HG02610 (cell line): ENCODE measurements at regions not wholly inside any gene's neighbourhood (a gene's known extent, or its start where the extent isn't known, plus 50 kb on each side); places are given as distances from the start of the nearest gene placed in this dataset.

ENCODE experiments used
- ATAC-seq: cut with Tn5 transposase; IDR thresholded peaks from one replicate; pipeline ENCODE4 v1.9.1; 2021; ENCODE audit warnings: mild to moderate bottlenecking, moderate library complexity; ENCODE audit not compliant: unreplicated experiment

GRCh38 chr1:58890113-58890512 lies 106.3 kb upstream of the JUN start:
- ATAC-seq: no peak

GRCh38 chr1:58890609-58891008 lies 106.8 kb upstream of the JUN start:
- ATAC-seq: no peak

- ATAC-seq: no peak
Observed at GRCh38 chr1:58891347-58891746, 107.5 kb upstream of the JUN start.

- ATAC-seq: no peak
Observed at GRCh38 chr1:58893257-58893869, 109.5 kb upstream of the JUN start.

- no peak for ATAC-seq
Observed at GRCh38 chr1:58895082-58895481, 111.2 kb upstream of the JUN start.

GRCh38 chr1:58895559-58896145 lies 111.8 kb upstream of the JUN start:
- no peak for ATAC-seq

- ATAC-seq: no peak
Observed at GRCh38 chr1:58896246-58897183, 112.7 kb upstream of the JUN start.

- ATAC-seq: no peak
Observed at GRCh38 chr1:58898739-58899586, 115.1 kb upstream of the JUN start.

- no peak for ATAC-seq
Observed at GRCh38 chr1:58899587-58900271, 115.9 kb upstream of the JUN start.

- no peak for ATAC-seq
Observed at GRCh38 chr1:58900396-58900795, 116.5 kb upstream of the JUN start.

- no peak for ATAC-seq
Observed at GRCh38 chr1:58901008-58901407, 117.2 kb upstream of the JUN start.

- ATAC-seq: no peak
Observed at GRCh38 chr1:58902830-58903513, 119.1 kb upstream of the JUN start.

GRCh38 chr1:58903514-58904298 lies 119.9 kb upstream of the JUN start:
- peak; percentile 93 for ATAC-seq

- ATAC-seq: no peak
Observed at GRCh38 chr1:58904299-58905125, 120.7 kb upstream of the JUN start.

- no peak for ATAC-seq
Observed at GRCh38 chr1:58905126-58905490, 121.3 kb upstream of the JUN start.

GRCh38 chr1:58905628-58906221 lies 121.9 kb upstream of the JUN start:
- no peak for ATAC-seq

GRCh38 chr1:58907398-58907797 lies 123.6 kb upstream of the JUN start:
- ATAC-seq: no peak
